MM.1S (cell line): ENCODE measurements at regions not wholly inside any gene's neighbourhood (a gene's known extent, or its start where the extent isn't known, plus 50 kb on each side); places are given as distances from the start of the nearest gene placed in this dataset.

ENCODE experiments used
- EZH2 ChIP-seq: fragments of 300-600 bp; sonication (generic); optimal IDR thresholded peaks from 2 replicates; pipeline ENCODE3; 2017; ENCODE audit warnings: low read depth, mild to moderate bottlenecking, antibody characterized with exemption, low read length, mixed read lengths
- EZH2phosphoT487 ChIP-seq: fragments of 300-600 bp; sonication (generic); IDR thresholded peaks from 2 replicates; pipeline ENCODE4 v1.6.1; 2018; ENCODE audit warnings: antibody characterized with exemption, low read length
- TF ChIP-seq, protein P1 (sequence below): fragments of 300-600 bp; sonication (generic); IDR thresholded peaks from 2 replicates; pipeline ENCODE4 v1.5.1; 2016; ENCODE audit warnings: antibody characterized with exemption, low read length, mixed read lengths

DNA sequence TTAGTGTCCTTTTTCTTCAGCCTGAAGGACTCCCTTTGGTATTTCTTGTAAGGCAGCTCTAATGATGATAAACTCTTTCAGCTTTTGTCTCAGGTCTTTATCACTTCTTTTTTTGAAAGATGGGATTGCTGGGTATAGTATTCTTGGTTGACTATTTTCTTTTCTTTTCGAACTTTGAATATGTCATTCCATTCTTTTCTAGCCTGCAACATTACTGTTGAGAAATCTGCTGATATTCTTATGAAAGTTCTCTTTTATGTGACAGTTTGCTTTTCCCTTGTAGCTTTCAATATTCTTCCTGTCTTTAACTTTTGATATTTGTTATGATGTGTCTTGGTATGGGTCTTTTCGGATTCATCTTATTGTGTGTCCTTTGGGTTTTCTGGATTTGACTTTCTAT is 107.6 kb upstream of the SRD5A3 start:
- TF ChIP-seq EZH2phosphoT487 (no peak), EZH2 (no peak)
- TF ChIP-seq, protein P1, sequence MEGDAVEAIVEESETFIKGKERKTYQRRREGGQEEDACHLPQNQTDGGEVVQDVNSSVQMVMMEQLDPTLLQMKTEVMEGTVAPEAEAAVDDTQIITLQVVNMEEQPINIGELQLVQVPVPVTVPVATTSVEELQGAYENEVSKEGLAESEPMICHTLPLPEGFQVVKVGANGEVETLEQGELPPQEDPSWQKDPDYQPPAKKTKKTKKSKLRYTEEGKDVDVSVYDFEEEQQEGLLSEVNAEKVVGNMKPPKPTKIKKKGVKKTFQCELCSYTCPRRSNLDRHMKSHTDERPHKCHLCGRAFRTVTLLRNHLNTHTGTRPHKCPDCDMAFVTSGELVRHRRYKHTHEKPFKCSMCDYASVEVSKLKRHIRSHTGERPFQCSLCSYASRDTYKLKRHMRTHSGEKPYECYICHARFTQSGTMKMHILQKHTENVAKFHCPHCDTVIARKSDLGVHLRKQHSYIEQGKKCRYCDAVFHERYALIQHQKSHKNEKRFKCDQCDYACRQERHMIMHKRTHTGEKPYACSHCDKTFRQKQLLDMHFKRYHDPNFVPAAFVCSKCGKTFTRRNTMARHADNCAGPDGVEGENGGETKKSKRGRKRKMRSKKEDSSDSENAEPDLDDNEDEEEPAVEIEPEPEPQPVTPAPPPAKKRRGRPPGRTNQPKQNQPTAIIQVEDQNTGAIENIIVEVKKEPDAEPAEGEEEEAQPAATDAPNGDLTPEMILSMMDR: no peak
